GM23248 (cell line): ENCODE measurements at regions not wholly inside any gene's neighbourhood (a gene's known extent, or its start where the extent isn't known, plus 50 kb on each side); places are given as distances from the start of the nearest gene placed in this dataset.

Source experiments
- DNase-seq: peaks from one replicate; pipeline ENCODE4 v3.0.0-alpha.2; 2015
- H2AFZ ChIP-seq: fragments of 200-600 bp; sonication (generic); 2 replicates; pipeline ENCODE4 v1.6.1; 2016; ENCODE audit warnings: antibody characterized with exemption
- H3F3A ChIP-seq: fragments of 200-600 bp; sonication (generic); 2 replicates; pipeline ENCODE4 v1.6.1; 2016; ENCODE audit warnings: mild to moderate bottlenecking, antibody characterized with exemption, mixed run types; ENCODE audit not compliant: insufficient read depth
- H3K27ac ChIP-seq: fragments of 200-600 bp; sonication (generic); 2 replicates; pipeline ENCODE4 v1.5.1; 2016; ENCODE audit warnings: mild to moderate bottlenecking
- H3K27me3 ChIP-seq: fragments of 200-600 bp; sonication (generic); replicated peaks from 2 replicates; pipeline ENCODE4 v1.6.1; 2016; ENCODE audit warnings: mild to moderate bottlenecking; ENCODE audit not compliant: insufficient read depth
- H3K36me3 ChIP-seq: fragments of 200-600 bp; sonication (generic); 2 replicates; pipeline ENCODE4 v1.6.1; 2016; ENCODE audit warnings: low read depth, mild to moderate bottlenecking
- H3K4me1 ChIP-seq: fragments of 200-600 bp; sonication (generic); 2 replicates; pipeline ENCODE4 v1.6.1; 2016; ENCODE audit warnings: mild to moderate bottlenecking; ENCODE audit not compliant: insufficient read depth
- H3K4me2 ChIP-seq: fragments of 200-600 bp; sonication (generic); one replicate; pipeline ENCODE4 v1.6.1; 2016; ENCODE audit warnings: mild to moderate bottlenecking; ENCODE audit not compliant: unreplicated experiment
- H3K4me3 ChIP-seq: fragments of 200-600 bp; sonication (generic); 2 replicates; pipeline ENCODE4 v1.5.1; 2016; ENCODE audit warnings: mild to moderate bottlenecking
- H3K79me2 ChIP-seq: fragments of 200-600 bp; sonication (generic); 2 replicates; pipeline ENCODE4 v1.6.1; 2016; ENCODE audit warnings: mild to moderate bottlenecking; ENCODE audit not compliant: insufficient read depth
- H3K9ac ChIP-seq: fragments of 200-600 bp; sonication (generic); 2 replicates; pipeline ENCODE4 v1.6.1; 2016; ENCODE audit warnings: mild to moderate bottlenecking
- H3K9me2 ChIP-seq: fragments of 200-600 bp; sonication (generic); 2 replicates; pipeline ENCODE4 v1.6.1; 2016; ENCODE audit warnings: mixed run types, mild to moderate bottlenecking, moderate library complexity; ENCODE audit not compliant: insufficient read depth
- H3K9me3 ChIP-seq: fragments of 200-600 bp; sonication (generic); one replicate; pipeline ENCODE4 v1.6.1; 2017; ENCODE audit warnings: low read depth
- H4K20me1 ChIP-seq: fragments of 200-600 bp; sonication (generic); 2 replicates; pipeline ENCODE4 v1.6.0; 2016; ENCODE audit not compliant: insufficient read depth
- EZH2 ChIP-seq: fragments of 200-600 bp; sonication (generic); IDR thresholded peaks from 2 replicates; pipeline ENCODE4 v1.6.1; 2018; ENCODE audit warnings: antibody characterized with exemption, mild to moderate bottlenecking; ENCODE audit not compliant: insufficient read depth, poor library complexity, severe bottlenecking
- EZH2phosphoT487 ChIP-seq: fragments of 200-600 bp; sonication (generic); IDR thresholded peaks from 2 replicates; pipeline ENCODE4 v1.6.1; 2018; ENCODE audit warnings: antibody characterized with exemption, moderate library complexity, mild to moderate bottlenecking, low read depth; ENCODE audit not compliant: insufficient read depth
- WGBS, 2 experiments: methylation state at CpG; one replicate each; pipeline ENCODE4 v1.1.6; 2015 to 2017; ENCODE audit warnings: low lambda C conversion rate in 2 of 2, low coverage in 1 of 2; ENCODE audit errors: missing lambda C conversion rate in 2 of 2; 5-methylcytosine and 5-hydroxymethylcytosine counted together
- in situ Hi-C: fragments of 300-500 bp; cut with MboI; formaldehyde crosslinking; loops from 2 replicates; pipeline ENCODE4 v1.15.0; 2020

DNA sequence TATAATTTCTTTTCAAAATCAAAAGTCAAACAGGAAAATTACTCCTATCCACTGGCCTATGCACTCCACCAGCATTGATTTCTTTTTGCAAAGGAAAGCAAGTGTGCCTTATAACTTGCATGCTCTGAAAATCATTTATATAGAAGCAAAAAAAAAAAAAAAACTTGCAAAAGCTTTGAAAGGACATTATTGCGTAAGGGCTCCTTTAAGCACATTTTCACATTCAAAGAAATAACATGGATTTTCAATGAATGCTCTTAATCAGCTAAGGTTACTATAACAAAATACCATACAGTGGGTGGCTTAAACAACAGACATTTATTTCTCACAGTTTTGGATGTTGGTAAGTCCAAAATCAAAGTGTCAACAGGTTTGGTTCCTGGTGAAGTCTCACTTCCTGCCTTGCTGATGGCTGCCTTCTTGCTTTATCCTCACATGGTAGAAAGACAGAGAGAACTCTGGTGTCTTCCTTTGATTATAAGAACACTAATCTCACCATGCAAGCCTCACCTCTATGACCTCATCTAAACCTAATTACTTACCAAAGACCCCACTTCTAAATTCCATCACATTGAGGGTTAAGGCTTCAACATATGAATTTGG, 755.2 kb upstream of the CDH10 start:
- Histone ChIP-seq H3F3A (no peaks in the 10 kb centered on the region), H3K4me1 (no peaks in the 10 kb centered on the region), H3K9me3 (no peaks in the 10 kb centered on the region), H3K9me2 (no peaks in the 10 kb centered on the region), H4K20me1 (no peaks in the 10 kb centered on the region), H3K27me3 (no peaks in the 10 kb centered on the region), H3K4me3 (no peak overlapping the region), H3K27ac (no peak overlapping the region), H3K36me3 (no peaks in the 10 kb centered on the region), H3K9ac (no peak overlapping the region), H3K79me2 (no peaks in the 10 kb centered on the region), H3K4me2 (no peak overlapping the region), H2AFZ (no peak overlapping the region)
- in situ Hi-C loops = no loop called here
- 38 to 48% methylated on average over 1 of the region's 1 CpG for WGBS, 2 experiments
- TF ChIP-seq EZH2 = no peak
- TF ChIP-seq EZH2phosphoT487 = no peak
- DNase-seq = no peak

DNA sequence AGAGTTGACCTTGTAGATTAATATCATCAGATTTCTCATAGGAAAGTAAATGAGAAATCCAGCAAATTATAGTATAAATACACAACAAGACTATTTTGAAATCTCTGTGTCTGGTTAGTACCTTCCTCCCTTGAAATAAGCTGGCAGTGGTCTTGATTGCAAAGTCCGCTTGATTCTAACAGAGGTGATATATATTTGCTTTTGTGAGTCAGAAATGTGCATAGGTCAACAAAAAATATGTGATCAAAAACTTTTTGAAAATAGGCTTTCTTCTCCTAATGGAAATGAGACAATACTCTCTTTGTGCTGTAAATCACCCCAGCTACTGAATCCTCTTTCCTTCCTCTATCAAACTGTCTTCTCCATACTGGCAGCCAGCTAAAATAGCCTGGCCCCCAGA, 749.2 kb upstream of the CDH10 start:
- no peak overlapping the region for H3K9ac ChIP-seq
- H3K79me2 ChIP-seq = no peaks in the 10 kb centered on the region
- TF ChIP-seq EZH2phosphoT487 (no peak), EZH2 (no peak)
- H3K4me3 ChIP-seq = no peak overlapping the region
- no peak overlapping the region for H3K4me2 ChIP-seq
- H3K36me3 ChIP-seq = no peaks in the 10 kb centered on the region
- no peak overlapping the region for H2AFZ ChIP-seq
- H3K4me1 ChIP-seq = no peaks in the 10 kb centered on the region
- in situ Hi-C loops = no loop called here
- DNase-seq = no peak
- H3K9me3 ChIP-seq = no peaks in the 10 kb centered on the region
- H3K27me3 ChIP-seq = no peaks in the 10 kb centered on the region
- H3K9me2 ChIP-seq = no peaks in the 10 kb centered on the region
- WGBS, 2 experiments = 19 to 33% methylated on average over 1 of the region's 1 CpG
- H3F3A ChIP-seq = no peaks in the 10 kb centered on the region
- H3K27ac ChIP-seq = no peak overlapping the region
- no peaks in the 10 kb centered on the region for H4K20me1 ChIP-seq

DNA sequence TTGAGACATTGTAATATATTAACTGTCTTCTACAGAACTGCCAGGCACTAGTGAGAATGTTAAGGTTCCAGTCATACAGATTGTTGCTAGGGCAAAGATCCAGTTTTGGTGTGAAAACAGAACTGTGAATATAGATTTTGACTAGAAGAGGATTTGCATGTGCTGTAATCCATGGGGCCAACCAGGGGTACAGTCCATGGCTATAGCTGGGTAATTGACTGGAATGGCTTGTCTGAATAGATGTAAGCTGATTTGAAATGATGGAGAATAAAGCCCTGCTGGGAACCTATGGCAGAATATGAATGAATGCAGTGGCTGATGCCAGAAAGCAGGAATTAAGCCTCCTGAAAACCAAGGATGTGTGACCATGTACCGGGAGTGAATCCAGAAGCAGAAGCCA, 748.5 kb upstream of the CDH10 start:
- no peak overlapping the region for H3K27ac ChIP-seq
- H3K4me2 ChIP-seq = no peak overlapping the region
- no peaks in the 10 kb centered on the region for H3K9me3 ChIP-seq
- H2AFZ ChIP-seq = no peak overlapping the region
- H3K36me3 ChIP-seq = no peaks in the 10 kb centered on the region
- no peaks in the 10 kb centered on the region for H3K4me1 ChIP-seq
- WGBS, 2 experiments = 30 to 44% methylated on average over 1 of the region's 1 CpG
- H3K4me3 ChIP-seq = no peak overlapping the region
- DNase-seq = no peak
- H4K20me1 ChIP-seq = no peaks in the 10 kb centered on the region
- no peaks in the 10 kb centered on the region for H3K79me2 ChIP-seq
- H3F3A ChIP-seq = no peaks in the 10 kb centered on the region
- H3K9ac ChIP-seq = no peak overlapping the region
- no peaks in the 10 kb centered on the region for H3K27me3 ChIP-seq
- H3K9me2 ChIP-seq = no peaks in the 10 kb centered on the region
- TF ChIP-seq EZH2phosphoT487 (no peak), EZH2 (no peak)
- in situ Hi-C loops = no loop called here

DNA sequence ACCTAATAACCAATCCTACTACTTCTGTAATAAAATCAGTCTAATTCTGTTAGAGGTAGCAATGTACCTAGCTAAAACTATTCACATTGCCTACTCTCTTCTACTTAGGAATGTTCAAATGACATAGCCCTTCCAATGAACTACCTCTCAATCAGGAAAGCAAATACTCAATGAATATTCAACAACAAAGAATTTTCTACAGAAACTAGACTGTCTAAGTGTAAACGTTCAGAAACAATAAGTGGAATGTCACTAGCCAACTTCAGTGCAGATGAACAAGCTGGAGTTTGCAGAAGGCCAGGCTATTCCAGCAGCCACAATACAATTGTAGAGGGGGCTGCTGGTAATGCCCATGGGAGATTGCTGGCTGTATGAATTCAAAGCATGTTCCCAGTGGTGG, 743.2 kb upstream of the CDH10 start:
- Histone ChIP-seq H3K9me2 (no peaks in the 10 kb centered on the region), H2AFZ (no peak overlapping the region), H3F3A (no peaks in the 10 kb centered on the region), H3K9me3 (no peaks in the 10 kb centered on the region), H3K4me2 (no peak overlapping the region), H3K36me3 (no peaks in the 10 kb centered on the region), H4K20me1 (no peaks in the 10 kb centered on the region), H3K27ac (no peak overlapping the region), H3K79me2 (no peaks in the 10 kb centered on the region), H3K4me3 (no peak overlapping the region), H3K27me3 (no peaks in the 10 kb centered on the region), H3K9ac (no peak overlapping the region), H3K4me1 (no peaks in the 10 kb centered on the region)
- in situ Hi-C loops = no loop called here
- DNase-seq = no peak
- no peak for TF ChIP-seq EZH2
- no peak for TF ChIP-seq EZH2phosphoT487
- 0% methylated on average over 1 of the region's 1 CpG for WGBS, 2 experiments

DNA sequence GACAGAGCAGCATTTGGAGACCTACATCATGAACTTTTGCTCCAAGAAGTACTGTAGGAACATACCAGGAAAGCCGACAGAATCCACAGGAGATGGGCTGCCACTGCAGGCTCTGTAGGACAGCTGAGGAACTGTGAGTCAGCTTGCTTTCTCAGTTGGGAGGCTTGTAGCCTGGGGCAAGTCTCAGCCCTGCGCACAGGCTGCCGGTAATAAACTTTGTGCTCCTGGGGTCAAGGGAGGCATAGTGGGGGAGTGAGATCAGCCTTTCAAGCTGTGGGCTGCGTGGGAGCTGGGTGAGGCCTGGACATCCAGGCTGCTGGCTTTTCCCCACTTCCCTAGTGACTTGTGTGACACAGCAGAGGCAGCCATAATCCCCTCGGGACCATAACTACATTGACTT, 718.0 kb upstream of the CDH10 start:
- TF ChIP-seq EZH2phosphoT487 (no peak), EZH2 (no peak)
- Histone ChIP-seq H3K79me2 (no peaks in the 10 kb centered on the region), H3K9me2 (no peaks in the 10 kb centered on the region), H4K20me1 (no peaks in the 10 kb centered on the region), H3K27me3 (no peaks in the 10 kb centered on the region), H3K27ac (no peak overlapping the region), H3K4me2 (no peak overlapping the region), H3K9me3 (no peaks in the 10 kb centered on the region), H3K36me3 (no peaks in the 10 kb centered on the region; the same call in 1 of the 2 replicates), H3K4me3 (no peak overlapping the region), H3F3A (no peaks in the 10 kb centered on the region), H3K4me1 (no peaks in the 10 kb centered on the region), H3K9ac (no peak overlapping the region), H2AFZ (no peak overlapping the region)
- in situ Hi-C loops = no loop called here
- DNase-seq = no peak
- 24 to 39% methylated on average over 5 of the region's 5 CpGs for WGBS, 2 experiments
